ENCODE measurements at regions not wholly inside any gene's neighbourhood (a gene's known extent, or its start where the extent isn't known, plus 50 kb on each side); places are given as distances from the start of the nearest gene placed in this dataset.

GRCh38 chr10:93165367-93165766, 91.7 kb downstream of the CYP26A1 start:
- H3K4me3 Mint-ChIP-seq (ENCODE audit: low read depth, unreplicated experiment): no peak overlapping the region
- CTCF ChIA-PET: interaction anchor here (0.6 kb wide), 1 partner anchor 1358 kb away, joined by 4 read pairs; no protein-coding TSS in a partner anchor
- BruUV-seq (replicated peaks): no TSS peak
- H3K27ac Mint-ChIP-seq (ENCODE audit: unreplicated experiment): no peak overlapping the region
- H3K9me3 Mint-ChIP-seq (ENCODE audit: low read depth, unreplicated experiment): peaks cover 3% of the 10 kb centered on the region
- intact Hi-C loops (cut with micrococcal nuclease; ENCODE audit: unreplicated experiment): no loop called here
- no peak for DNase-seq
- TF ChIP-seq CTCF (IDR thresholded peaks at IDR 0.05; ENCODE audit: unreplicated experiment): no peak
- no peaks in the 10 kb centered on the region for H3K27me3 Mint-ChIP-seq (ENCODE audit: unreplicated experiment)
- no peaks in the 10 kb centered on the region for H3K36me3 Mint-ChIP-seq (ENCODE audit: insufficient read depth, unreplicated experiment)
- H3K4me1 Mint-ChIP-seq (ENCODE audit: low read depth, unreplicated experiment): no peaks in the 10 kb centered on the region

GRCh38 chr10:93166134-93166533, 92.4 kb downstream of the CYP26A1 start:
- no peaks in the 10 kb centered on the region for H3K4me1 Mint-ChIP-seq (ENCODE audit: low read depth, unreplicated experiment)
- BruUV-seq (replicated peaks): no TSS peak
- no peak overlapping the region for H3K27ac Mint-ChIP-seq (ENCODE audit: unreplicated experiment)
- H3K36me3 Mint-ChIP-seq (ENCODE audit: insufficient read depth, unreplicated experiment): no peaks in the 10 kb centered on the region
- H3K4me3 Mint-ChIP-seq (ENCODE audit: low read depth, unreplicated experiment): no peak overlapping the region
- CTCF ChIA-PET: no interaction called here
- no peak for TF ChIP-seq CTCF (IDR thresholded peaks at IDR 0.05; ENCODE audit: unreplicated experiment)
- intact Hi-C loops (cut with micrococcal nuclease; ENCODE audit: unreplicated experiment): no loop called here
- H3K9me3 Mint-ChIP-seq (ENCODE audit: low read depth, unreplicated experiment): peaks cover 4% of the 10 kb centered on the region
- no peaks in the 10 kb centered on the region for H3K27me3 Mint-ChIP-seq (ENCODE audit: unreplicated experiment)
- DNase-seq: no peak

GRCh38 chr10:93171837-93172236, 98.1 kb downstream of the CYP26A1 start:
- intact Hi-C loops (cut with micrococcal nuclease; ENCODE audit: unreplicated experiment): no loop called here
- Mint-ChIP-seq H3K9me3 (ENCODE audit: low read depth, unreplicated experiment) (peaks cover 3% of the 10 kb centered on the region), H3K27me3 (ENCODE audit: unreplicated experiment) (no peaks in the 10 kb centered on the region), H3K36me3 (ENCODE audit: insufficient read depth, unreplicated experiment) (no peaks in the 10 kb centered on the region), H3K4me3 (ENCODE audit: low read depth, unreplicated experiment) (no peak overlapping the region), H3K4me1 (ENCODE audit: low read depth, unreplicated experiment) (peaks cover 7% of the 10 kb centered on the region), H3K27ac (ENCODE audit: unreplicated experiment) (no peak overlapping the region)
- TF ChIP-seq CTCF (IDR thresholded peaks at IDR 0.05; ENCODE audit: unreplicated experiment): no peak
- no TSS peak for BruUV-seq (replicated peaks)
- DNase-seq: no peak
- CTCF ChIA-PET: no interaction called here

- BruUV-seq (replicated peaks): no TSS peak
- CTCF ChIA-PET: no interaction called here
- intact Hi-C loops (cut with micrococcal nuclease; ENCODE audit: unreplicated experiment): no loop called here
- Mint-ChIP-seq H3K9me3 (ENCODE audit: low read depth, unreplicated experiment) (peaks cover 3% of the 10 kb centered on the region), H3K27me3 (ENCODE audit: unreplicated experiment) (no peaks in the 10 kb centered on the region), H3K4me1 (ENCODE audit: low read depth, unreplicated experiment) (peaks cover 7% of the 10 kb centered on the region), H3K27ac (ENCODE audit: unreplicated experiment) (no peak overlapping the region), H3K36me3 (ENCODE audit: insufficient read depth, unreplicated experiment) (no peaks in the 10 kb centered on the region), H3K4me3 (ENCODE audit: low read depth, unreplicated experiment) (no peak overlapping the region)
- DNase-seq: no peak
- no peak for TF ChIP-seq CTCF (IDR thresholded peaks at IDR 0.05; ENCODE audit: unreplicated experiment)
Measured at GRCh38 chr10:93173967-93174845, 100.5 kb downstream of the CYP26A1 start.
